Transverse colon (tissue), 4 donors: ENCODE measurements at regions not wholly inside any gene's neighbourhood (a gene's known extent, or its start where the extent isn't known, plus 50 kb on each side); places are given as distances from the start of the nearest gene placed in this dataset.

Source experiments
- CTCF ChIP-seq, 5 experiments: fragments of 200-600 bp in 3 of 5; fragments of 450-650 bp in 2 of 5; sonication (generic) in 3 of 5; IDR thresholded peaks; 1 replicate in 2 of 5; 2 replicates in 3 of 5; pipeline ENCODE4 v1.5.1; 2016 to 2017; ENCODE audit warnings: antibody characterized with exemption in 5 of 5, inconsistent platforms in 3 of 5, mild to moderate bottlenecking in 2 of 5, moderate library complexity in 1 of 5
- EP300 ChIP-seq: sonication (generic); formaldehyde crosslinking; IDR thresholded peaks from one replicate; pipeline ENCODE4 v1.6.1; 2017; ENCODE audit warnings: antibody characterized with exemption, low read depth
- POLR2A ChIP-seq: fragments of 450-650 bp; IDR thresholded peaks from one replicate; pipeline ENCODE4 v1.6.1; 2016; ENCODE audit warnings: antibody characterized with exemption, mild to moderate bottlenecking, moderate library complexity
- POLR2AphosphoS5 ChIP-seq, 3 donors: sonication (generic); formaldehyde crosslinking; IDR thresholded peaks; one replicate each; pipeline ENCODE4 v1.6.1; 2016; ENCODE audit warnings: antibody characterized with exemption in 3 of 3

GRCh38 chr7:67724955-67725354 is 728.3 kb downstream of the TYW1 start:
- TF ChIP-seq CTCF (IDR thresholded peaks at IDR 0.05) (no peak), POLR2A (no peak), POLR2AphosphoS5 (IDR thresholded peaks at IDR 0.05) (no peak), EP300 (no peak)
